ENCODE measurements at regions not wholly inside any gene's neighbourhood (a gene's known extent, or its start where the extent isn't known, plus 50 kb on each side); places are given as distances from the start of the nearest gene placed in this dataset.

GRCh38 chr4:149245333-149245732 lies 570.3 kb downstream of the IQCM start:
- H3K9me3 Mint-ChIP-seq: peaks cover 4% of the 10 kb centered on the region
- H3K27me3 Mint-ChIP-seq (ENCODE audit: low read depth): peaks cover 8% of the 10 kb centered on the region
- H3K36me3 Mint-ChIP-seq: peaks cover 3% of the 10 kb centered on the region
- no peak overlapping the region for H3K27ac Mint-ChIP-seq
- H3K4me1 Mint-ChIP-seq: no peaks in the 10 kb centered on the region
- no peak overlapping the region for H3K4me3 Mint-ChIP-seq
- no peak for DNase-seq (ENCODE audit: low spot score in 2 of 2, unreplicated experiment in 2 of 2)
- TF ChIP-seq CTCF (IDR thresholded peaks at IDR 0.05; ENCODE audit: unreplicated experiment): no peak

GRCh38 chr4:149238097-149238496 lies 577.5 kb downstream of the IQCM start:
- H3K27ac Mint-ChIP-seq: no peak overlapping the region
- H3K4me1 Mint-ChIP-seq: no peaks in the 10 kb centered on the region
- H3K36me3 Mint-ChIP-seq: no peaks in the 10 kb centered on the region
- H3K4me3 Mint-ChIP-seq: no peak overlapping the region
- H3K9me3 Mint-ChIP-seq: no peaks in the 10 kb centered on the region
- no peak for DNase-seq (ENCODE audit: low spot score in 2 of 2, unreplicated experiment in 2 of 2)
- TF ChIP-seq CTCF (IDR thresholded peaks at IDR 0.05; ENCODE audit: unreplicated experiment): no peak
- no peaks in the 10 kb centered on the region for H3K27me3 Mint-ChIP-seq (ENCODE audit: low read depth)

GRCh38 chr4:149234798-149235197 lies 580.8 kb downstream of the IQCM start:
- Mint-ChIP-seq H3K9me3 (peaks cover 6% of the 10 kb centered on the region), H3K4me1 (no peaks in the 10 kb centered on the region)

GRCh38 chr4:149223659-149224058 lies 592.0 kb downstream of the IQCM start:
- Mint-ChIP-seq H3K36me3 (peaks cover 2% of the 10 kb centered on the region), H3K27ac (no peak overlapping the region), H3K4me1 (no peaks in the 10 kb centered on the region), H3K9me3 (peaks cover 61% of the 10 kb centered on the region), H3K4me3 (no peak overlapping the region), H3K27me3 (ENCODE audit: low read depth) (no peaks in the 10 kb centered on the region)
- TF ChIP-seq CTCF (IDR thresholded peaks at IDR 0.05; ENCODE audit: unreplicated experiment): no peak
- DNase-seq (ENCODE audit: low spot score in 2 of 2, unreplicated experiment in 2 of 2): no peak

More at GRCh38 chr4:149234798-149235197, 580.8 kb downstream of the IQCM start:
- Mint-ChIP-seq H3K27ac (no peak overlapping the region), H3K4me3 (no peak overlapping the region), H3K36me3 (no peaks in the 10 kb centered on the region), H3K27me3 (ENCODE audit: low read depth) (peaks cover 5% of the 10 kb centered on the region)
- no peak for TF ChIP-seq CTCF (IDR thresholded peaks at IDR 0.05; ENCODE audit: unreplicated experiment)
- no peak for DNase-seq (ENCODE audit: low spot score in 2 of 2, unreplicated experiment in 2 of 2)

GRCh38 chr4:149218672-149219071 lies 597.0 kb downstream of the IQCM start:
- no peak for DNase-seq (ENCODE audit: low spot score in 2 of 2, unreplicated experiment in 2 of 2)
- no peaks in the 10 kb centered on the region for H3K4me1 Mint-ChIP-seq
- no peak overlapping the region for H3K27ac Mint-ChIP-seq
- TF ChIP-seq CTCF (IDR thresholded peaks at IDR 0.05; ENCODE audit: unreplicated experiment): no peak
- H3K27me3 Mint-ChIP-seq (ENCODE audit: low read depth): no peaks in the 10 kb centered on the region
- H3K9me3 Mint-ChIP-seq: peaks cover 52% of the 10 kb centered on the region
- H3K36me3 Mint-ChIP-seq: no peaks in the 10 kb centered on the region
- H3K4me3 Mint-ChIP-seq: no peak overlapping the region

- H3K27ac Mint-ChIP-seq: no peak overlapping the region
- DNase-seq (ENCODE audit: low spot score in 2 of 2, unreplicated experiment in 2 of 2): no peak
- peaks cover 12% of the 10 kb centered on the region for H3K9me3 Mint-ChIP-seq
- no peaks in the 10 kb centered on the region for H3K36me3 Mint-ChIP-seq
- no peak overlapping the region for H3K4me3 Mint-ChIP-seq
- no peaks in the 10 kb centered on the region for H3K4me1 Mint-ChIP-seq
- H3K27me3 Mint-ChIP-seq (ENCODE audit: low read depth): no peaks in the 10 kb centered on the region
- TF ChIP-seq CTCF (IDR thresholded peaks at IDR 0.05; ENCODE audit: unreplicated experiment): no peak
Observed at GRCh38 chr4:149214301-149214700, 601.3 kb downstream of the IQCM start.

Measured in mesothelial cell of epicardium (in vitro differentiated cells).